Left lobe of liver (tissue), 2 donors: ENCODE measurements at regions not wholly inside any gene's neighbourhood (a gene's known extent, or its start where the extent isn't known, plus 50 kb on each side); places are given as distances from the start of the nearest gene placed in this dataset.
A peak's percentile ranks its signal among the peaks of the same experiment; 100 is the strongest.
"Not testable (repeated sequence)": the region's sequence is repeated elsewhere in the genome, so short reads cannot be mapped to it uniquely, and the experiment has no call there.

Source experiments
- ATAC-seq: fragments of 200-7000 bp; cut with Tn5 transposase; one replicate; pipeline ENCODE4 v1.9.1; 2020; ENCODE audit warnings: mild to moderate bottlenecking, moderate library complexity
- DNase-seq: peaks from one replicate; pipeline ENCODE4 v3.0.0-alpha.2; 2020; ENCODE audit warnings: low spot score
- donor health status: DM: no; HTN: no; CAD: no; lungs with moderate emphysema.
- donor health status: DM: no; HTN: yes; CAD: no.

DNA sequence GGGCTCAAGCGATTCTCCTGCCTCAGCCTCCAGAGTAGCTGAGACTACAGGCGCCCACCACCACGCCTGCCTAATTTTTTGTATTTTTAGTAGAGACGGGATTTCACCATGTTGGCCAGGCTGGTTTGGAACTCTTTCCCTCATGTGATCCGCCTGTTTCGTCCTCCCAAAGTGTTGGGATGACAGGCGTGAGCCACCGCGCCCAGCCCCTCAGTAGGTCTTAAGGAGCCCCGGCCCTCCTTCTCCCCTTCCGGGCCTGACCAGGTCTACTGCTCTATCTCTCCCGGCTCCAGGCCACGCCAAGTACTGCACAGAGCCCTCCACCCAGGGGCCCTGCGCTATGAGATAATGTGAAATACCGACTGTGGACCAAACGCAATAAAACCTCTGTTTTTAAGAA, 785.5 kb downstream of the FOXD4L5 start:
- not testable (repeated sequence) for ATAC-seq
- DNase-seq = peak; percentile 31

DNA sequence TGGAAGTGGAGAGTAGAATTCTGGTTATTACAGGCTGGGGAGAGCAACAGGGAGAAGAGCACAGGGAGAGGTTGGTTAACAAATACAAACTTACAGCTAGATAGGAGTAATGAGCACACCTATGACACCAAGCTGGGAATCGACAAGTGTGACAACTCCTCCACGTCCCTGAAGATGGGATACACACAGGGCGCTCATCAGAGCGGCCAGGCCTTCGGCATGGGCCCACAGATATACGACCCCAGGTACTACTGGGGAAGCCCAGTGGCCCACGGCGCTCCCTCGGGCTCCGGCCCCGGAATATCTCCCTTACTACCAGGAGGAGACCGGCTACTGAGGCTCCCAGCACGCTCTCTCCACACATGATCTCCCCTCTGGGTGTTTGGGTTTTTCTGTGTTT, 786.6 kb downstream of the FOXD4L5 start:
- ATAC-seq, DNase-seq: not testable (repeated sequence)

DNA sequence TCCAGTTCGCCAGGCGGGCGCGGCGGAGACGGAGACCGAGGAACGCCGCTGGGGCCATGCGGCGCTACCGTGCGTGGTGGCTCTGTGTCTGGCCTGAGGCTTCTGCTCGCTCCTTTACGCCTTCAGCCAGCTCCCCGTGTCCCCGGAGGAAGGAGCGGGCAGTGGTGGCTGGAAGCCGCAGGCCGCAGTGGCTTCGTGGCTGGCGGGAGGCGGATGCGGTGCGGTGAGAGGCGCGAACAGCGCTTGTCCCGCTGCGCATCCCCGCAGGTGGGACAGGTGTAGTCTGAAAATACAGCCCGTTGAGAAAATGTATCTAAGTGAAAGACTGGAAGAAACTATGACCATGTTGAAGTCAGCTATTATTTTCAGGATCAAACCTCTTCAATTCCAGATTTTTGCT, 796.5 kb downstream of the FOXD4L5 start:
- ATAC-seq, DNase-seq: not testable (repeated sequence)

DNA sequence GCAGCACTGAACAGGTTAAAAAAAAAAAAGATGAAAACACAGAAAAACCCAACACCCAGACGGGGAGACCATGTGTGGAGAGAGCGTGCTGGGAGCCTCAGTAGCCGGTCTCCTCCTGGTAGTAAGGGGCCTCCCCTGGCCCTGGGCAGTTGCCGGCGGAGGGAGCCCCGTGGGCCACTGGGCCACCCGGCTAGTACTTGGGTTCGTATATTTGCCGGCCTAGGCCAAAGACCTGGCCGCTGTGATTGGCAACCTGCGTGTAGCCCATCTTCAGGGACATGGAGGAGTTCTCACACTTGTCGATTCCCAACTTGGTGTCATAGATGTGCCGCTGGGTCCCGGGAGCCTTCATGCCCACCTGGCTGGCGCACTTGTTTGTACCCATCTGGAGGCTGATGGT, 798.9 kb downstream of the FOXD4L5 start:
- not testable (repeated sequence) for ATAC-seq, DNase-seq

DNA sequence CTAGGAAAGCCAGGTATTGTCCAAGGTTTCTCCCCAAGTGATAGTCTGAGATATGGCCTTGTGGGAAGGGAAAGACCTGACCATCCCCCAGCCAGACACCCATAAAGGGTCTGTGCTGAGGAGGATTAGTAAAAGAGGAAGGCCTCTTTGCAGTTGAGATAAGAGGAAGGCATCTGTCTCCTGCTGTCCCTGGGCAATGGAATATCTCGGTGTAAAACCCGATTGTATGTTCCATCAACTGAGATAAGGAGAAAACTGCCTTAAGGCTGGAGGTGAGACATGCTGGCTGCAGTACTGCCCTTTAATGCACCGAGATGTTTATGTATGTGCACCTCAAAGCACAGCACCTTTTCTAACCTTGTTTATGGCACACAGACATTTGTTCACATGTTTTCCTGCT, 805.9 kb downstream of the FOXD4L5 start:
- not testable (repeated sequence) for ATAC-seq, DNase-seq

DNA sequence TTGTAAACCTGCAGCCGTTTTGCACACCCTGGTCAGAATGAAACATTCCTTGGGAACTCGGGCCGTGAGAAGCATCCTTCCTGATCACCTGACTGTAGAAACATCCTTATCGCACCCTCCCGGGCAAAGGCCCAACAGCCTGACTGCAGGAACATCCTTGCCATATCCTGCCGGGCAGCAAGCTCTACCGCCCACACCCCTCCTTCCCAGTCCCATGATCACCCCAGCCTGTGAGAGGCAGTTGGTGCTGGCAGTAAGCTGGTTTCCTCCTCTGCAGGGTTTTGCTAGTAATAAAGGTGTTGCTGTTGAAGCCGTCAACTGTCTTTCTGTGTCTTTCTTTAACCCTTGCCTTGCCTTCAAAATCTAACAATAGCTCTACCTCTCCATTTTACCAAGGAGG, 816.1 kb downstream of the FOXD4L5 start:
- ATAC-seq, DNase-seq: not testable (repeated sequence)

DNA sequence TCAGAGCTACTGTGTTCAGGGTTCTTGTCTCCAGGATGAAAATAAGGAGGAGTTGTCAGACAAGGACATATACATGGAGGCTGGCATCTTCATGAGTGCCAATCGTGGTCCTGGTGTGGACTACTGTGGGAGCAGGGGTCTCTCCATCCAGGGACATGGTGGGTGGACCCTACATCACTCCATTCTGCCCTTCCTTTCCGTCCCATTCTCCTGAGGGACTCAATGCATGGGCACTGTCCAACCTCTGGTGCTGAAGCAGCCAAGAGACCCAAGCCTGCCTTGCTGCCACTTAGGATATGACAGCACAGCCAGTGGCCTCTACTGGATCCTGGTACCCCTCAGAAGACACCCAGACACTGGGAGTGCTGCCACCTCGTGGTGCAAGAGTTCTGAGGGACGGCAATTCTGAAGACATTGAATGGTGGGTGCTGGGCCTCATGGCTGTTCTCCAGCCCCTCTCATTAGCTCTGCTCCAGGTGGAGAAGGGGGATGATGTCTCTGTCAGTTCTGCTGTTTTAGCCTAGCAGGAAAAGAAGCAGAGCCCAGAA, 818.9 kb downstream of the FOXD4L5 start:
- not testable (repeated sequence) for ATAC-seq, DNase-seq

DNA sequence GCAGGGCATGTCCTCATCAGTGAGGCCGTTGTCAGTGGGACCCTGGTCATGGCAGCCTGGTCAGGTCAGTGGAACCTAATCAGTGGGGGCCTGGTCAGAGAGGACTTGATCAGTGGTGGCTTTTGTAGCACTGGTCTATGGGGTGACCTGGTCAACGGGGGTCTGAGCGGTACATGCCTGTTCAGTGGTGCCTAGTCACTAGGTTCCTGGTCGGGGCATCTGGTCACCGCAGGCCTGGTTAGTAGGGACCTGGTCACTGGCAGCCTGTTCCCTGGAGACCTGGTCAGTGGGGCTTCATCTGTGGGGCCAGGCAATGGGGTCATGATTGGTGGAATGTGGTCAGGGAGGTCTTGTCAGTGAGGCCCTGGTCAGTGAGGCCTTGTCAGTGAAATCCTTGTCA, 823.1 kb downstream of the FOXD4L5 start:
- not testable (repeated sequence) for DNase-seq, ATAC-seq

DNA sequence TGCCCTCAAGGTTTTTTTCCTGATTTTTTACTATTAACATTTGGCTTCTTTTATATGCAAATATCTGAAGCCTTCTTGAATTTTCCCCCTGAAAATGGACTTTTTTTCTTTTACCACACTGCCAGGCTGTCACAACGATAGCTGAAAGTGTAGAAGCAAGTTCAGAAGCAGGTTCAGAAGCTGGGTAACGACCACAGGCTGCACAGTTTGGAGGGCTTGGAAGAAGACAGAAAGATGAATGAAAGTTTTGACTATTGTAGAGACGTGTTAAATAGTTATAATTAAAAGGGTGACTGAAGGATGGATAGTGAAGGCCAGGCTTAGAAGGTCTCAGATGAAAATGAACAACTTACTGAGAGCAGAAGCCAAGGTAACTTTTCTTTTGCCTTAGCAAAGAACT, 826.4 kb downstream of the FOXD4L5 start:
- not testable (repeated sequence) for ATAC-seq, DNase-seq

DNA sequence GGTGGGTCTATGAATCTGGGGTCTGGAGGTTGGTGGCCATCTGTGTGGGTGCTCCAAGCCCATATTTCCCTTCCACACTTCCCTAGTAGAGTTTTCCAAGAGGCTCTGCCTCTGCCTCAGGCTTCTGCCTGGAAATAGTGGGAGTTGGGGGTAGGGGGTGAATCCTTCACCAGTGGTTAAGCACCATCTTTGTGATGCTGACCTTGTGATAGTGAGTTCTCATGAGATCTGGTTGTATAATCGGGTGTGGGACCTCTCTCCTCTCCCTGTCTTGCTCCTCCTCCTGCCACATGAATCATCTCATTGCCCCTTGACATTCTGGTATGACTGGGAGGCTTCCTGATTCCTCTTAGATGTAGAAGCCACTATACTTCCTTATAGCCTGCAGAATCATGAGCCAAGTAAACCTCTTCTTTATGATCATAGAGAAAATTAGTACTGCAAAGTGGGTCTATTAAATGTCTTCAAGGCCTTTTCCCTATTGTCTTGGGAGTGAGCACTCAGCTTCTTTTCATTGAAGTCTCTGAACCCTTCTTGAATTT, 829.8 kb downstream of the FOXD4L5 start:
- not testable (repeated sequence) for DNase-seq, ATAC-seq

DNA sequence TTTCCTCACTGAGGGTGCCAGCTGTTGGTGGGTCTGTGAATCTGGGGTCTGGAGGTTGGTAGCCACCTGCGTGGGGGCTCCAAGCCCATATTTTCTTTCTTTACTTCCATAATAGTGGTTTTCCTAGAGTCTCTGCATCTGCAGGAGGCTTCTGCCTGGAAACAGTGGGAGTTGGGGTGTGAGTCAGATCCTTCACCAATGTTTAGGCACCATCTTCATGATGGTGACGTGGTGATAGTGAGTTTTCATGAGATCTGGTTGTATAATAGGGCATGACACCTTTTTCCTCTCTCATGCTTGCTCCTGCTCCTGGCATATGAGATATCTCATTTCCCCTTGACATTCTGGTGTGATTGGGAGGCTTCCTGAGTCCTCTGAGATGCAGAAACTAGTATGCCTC, 832.9 kb downstream of the FOXD4L5 start:
- ATAC-seq, DNase-seq: not testable (repeated sequence)

DNA sequence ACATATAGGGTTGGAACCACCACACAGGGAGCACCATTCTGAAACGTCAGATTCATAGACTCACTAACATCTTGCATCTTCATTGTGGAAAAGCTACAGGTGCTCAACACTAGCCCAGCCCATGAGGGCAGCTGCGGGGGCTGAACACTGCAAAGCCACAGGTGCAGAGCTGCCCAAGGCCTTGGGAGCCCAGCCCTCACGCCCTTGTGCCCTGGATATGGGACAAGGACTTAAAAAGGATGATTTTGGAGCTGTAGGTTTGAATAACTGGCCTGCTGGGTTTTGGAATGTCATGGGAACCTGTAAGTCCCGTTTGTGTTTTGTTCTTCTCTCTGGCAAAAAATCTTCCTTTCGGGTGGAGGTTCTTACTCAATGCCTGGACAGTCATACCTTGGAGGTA, 834.4 kb downstream of the FOXD4L5 start:
- not testable (repeated sequence) for ATAC-seq

DNA sequence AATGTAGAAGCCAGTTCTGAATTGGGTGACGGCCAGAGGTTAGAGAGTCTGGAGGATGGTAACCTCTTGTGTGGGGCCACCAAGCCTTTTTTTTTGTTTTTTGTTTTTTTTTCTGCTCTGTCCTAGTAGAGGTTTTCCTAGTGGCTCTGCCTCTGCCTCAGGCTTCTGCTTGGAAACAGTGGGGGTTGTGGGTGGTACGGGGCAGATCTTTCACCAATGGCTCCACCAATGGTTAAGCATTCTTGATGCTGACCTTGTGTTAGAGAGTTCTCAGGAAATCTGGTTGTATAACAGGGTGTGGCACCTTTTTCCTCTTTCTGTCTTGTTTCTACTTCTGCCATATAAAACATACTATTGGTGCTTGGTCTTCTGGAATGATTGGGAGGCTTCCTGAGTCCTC, 836.0 kb downstream of the FOXD4L5 start:
- ATAC-seq, DNase-seq: not testable (repeated sequence)

More for the DNA sequence above, 834.4 kb downstream of the FOXD4L5 start:
- DNase-seq = not testable (repeated sequence)

DNA sequence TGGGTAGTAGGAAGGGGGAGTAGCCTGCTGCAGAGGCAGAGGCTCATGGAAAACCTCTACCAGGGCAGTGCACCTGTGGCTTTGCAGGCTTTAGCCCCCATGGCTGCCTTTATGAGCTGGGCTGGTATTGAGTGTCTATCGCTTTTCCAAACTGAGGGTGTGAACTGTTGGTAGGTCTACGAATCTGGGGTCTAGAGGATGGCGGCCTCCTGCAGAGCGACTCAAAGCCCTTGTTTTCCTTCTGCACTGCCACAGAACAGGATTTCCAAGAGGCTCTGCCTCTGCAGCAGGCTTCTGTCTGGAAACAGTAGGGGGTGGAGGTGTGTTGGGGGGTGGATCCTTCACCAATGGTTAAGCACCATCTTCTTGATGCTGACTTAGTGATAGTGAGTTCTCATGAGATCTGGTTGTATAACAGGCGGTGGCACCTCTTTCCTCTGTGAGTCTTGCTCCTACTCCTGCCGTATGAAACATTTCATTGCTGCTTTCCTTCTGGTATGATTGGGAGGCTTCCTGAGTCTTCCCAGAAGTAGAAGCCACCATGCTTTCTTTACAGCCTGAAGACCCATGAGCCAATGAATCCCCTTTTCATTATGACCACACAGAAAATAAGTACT, 840.0 kb downstream of the FOXD4L5 start:
- DNase-seq, ATAC-seq: not testable (repeated sequence)

DNA sequence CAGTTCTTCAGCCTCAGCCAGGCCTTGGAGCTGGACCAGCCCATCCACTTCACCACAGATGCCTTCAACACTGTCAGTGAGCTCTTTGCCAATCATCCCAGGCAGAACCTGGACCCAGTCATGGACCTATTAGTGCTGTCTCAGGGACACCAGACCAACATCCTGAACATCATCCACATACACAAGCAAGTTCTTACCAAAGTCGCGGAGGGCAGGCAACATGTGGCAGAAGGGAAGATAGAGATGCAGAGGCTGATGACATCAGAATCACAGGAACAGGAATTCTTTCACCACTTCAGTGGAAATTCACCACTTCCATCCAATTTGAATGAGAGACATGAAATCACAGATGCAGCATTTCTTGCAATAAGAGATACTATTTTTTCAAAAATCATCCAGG, 845.3 kb downstream of the FOXD4L5 start:
- not testable (repeated sequence) for DNase-seq, ATAC-seq
